SH-SY5Y (cell line): ENCODE measurements at regions not wholly inside any gene's neighbourhood (a gene's known extent, or its start where the extent isn't known, plus 50 kb on each side); places are given as distances from the start of the nearest gene placed in this dataset.

Source experiments
- GATA2 ChIP-seq: IDR thresholded peaks from 2 replicates; pipeline ENCODE4 v1.6.1; 2011; ENCODE audit warnings: mild to moderate bottlenecking, low read depth, low read length
- GATA3 ChIP-seq: IDR thresholded peaks from 2 replicates; pipeline ENCODE4 v1.6.1; 2011; ENCODE audit warnings: low read depth, mild to moderate bottlenecking, low read length, moderate library complexity

DNA sequence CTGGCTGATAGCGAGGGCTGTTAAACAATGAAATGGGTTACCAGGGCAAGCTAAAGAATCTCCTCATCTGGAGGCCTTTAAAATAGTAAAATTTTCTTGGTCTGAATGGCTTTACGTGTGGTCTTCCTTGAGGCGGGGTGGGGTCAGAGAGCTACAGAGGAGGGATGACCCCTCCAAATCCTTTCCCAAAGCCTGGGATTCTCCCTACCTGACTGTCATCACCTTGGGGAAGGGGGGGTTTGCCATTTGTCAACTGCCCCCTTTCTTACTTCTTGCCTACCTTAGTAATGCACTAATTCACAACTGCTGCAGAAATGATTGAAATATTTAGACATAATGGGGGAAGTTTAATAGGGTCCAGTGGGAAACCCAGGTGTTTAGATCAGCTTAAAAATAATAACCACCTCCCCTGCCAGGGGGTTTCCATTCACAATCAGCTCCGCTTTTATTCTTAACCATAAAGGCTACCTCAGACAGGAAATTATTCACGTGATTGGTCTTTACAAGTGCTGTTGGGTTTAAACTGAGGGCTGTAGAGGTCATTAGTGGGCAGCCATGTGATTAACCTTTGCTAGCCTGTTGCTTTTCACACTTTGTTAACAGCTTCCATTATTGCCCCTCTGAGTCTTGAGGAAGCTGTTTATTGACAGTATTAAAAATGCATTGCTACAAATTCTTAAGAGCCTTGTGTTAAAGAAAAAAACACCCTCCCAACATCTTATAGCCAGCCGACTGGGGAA is 276.5 kb upstream of the ATP11B start:
- TF ChIP-seq GATA3: no peak
- TF ChIP-seq GATA2: no peak

DNA sequence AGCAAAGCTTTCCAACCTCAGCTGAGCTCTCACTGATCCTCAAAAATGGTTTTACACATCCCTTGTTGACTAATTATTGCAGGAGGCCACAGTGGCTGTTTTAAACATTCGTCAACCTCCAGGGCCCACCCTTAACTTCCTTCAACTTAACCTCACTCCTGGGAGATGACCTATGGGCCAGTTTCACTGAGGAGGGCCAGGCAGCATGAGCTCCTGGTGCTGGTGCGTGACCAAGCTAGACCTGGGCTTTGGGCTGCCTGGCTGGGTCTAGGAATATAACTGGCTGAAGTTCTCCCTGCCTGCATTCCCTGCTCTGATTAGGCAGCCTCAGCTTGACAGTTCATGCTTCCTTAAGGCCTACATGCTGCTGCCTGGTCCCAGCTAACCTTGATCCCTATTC is 273.7 kb upstream of the ATP11B start:
- TF ChIP-seq GATA3: no peak
- no peak for TF ChIP-seq GATA2

GRCh38 chr3:182521339-182521738 is 272.0 kb upstream of the ATP11B start:
- TF ChIP-seq GATA2: no peak
- no peak for TF ChIP-seq GATA3

GRCh38 chr3:182523836-182524235 is 269.5 kb upstream of the ATP11B start:
- no peak for TF ChIP-seq GATA3
- TF ChIP-seq GATA2: no peak

DNA sequence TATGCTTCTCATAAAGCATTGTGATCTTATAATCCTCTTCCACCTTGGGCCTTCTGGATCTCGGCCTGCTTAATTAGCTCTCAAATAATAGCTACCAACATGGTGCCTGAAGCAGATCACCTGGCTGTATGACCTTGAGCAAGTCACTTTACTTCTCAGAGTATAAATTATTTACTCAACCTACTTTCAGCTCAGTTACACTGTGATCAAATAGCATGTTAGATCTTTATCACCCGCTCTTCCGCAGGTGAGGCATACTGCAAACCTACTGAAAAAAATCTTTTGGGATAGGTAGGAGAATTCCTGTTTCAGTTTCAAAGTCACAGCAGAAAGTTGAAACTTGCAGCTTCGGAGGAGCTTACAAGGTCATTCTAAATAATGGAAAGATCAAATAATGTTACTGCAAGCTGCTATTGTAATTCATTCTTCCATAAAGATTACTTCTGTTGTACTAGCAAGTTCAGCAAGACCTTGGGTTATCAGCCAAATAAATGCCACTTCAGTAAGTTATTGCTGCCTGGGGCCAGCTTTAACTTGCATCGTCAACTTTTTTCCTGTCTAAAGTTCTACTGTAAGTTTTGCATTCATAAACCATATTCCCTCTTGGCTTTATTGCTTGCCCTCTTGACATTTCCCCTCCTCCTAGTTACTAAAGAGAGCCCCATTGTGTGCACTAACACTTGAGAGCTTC is 268.4 kb upstream of the ATP11B start:
- TF ChIP-seq GATA3: no peak
- no peak for TF ChIP-seq GATA2

- TF ChIP-seq GATA3: no peak
- no peak for TF ChIP-seq GATA2
These were observed 267.4 kb upstream of the ATP11B start for GRCh38 chr3:182525766-182526374.

DNA sequence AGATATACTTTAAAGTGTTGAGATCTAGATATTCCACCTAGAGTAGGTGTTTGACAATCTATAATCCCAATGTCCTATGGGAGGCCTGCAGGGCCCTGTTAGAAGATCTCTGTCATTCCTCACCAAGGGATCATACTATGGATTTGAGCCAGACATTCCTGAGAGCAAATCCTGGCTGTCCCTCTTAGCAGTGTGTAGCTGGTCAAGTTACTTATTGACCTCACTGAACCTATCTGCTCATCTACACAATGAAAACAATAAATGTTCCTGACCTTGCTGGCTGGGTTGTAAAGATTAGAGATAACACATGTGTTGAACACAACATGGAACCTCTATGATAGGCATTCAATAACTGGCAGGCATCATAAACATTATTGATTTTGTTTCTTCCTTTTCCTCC is 265.6 kb upstream of the ATP11B start:
- TF ChIP-seq GATA3 (no peak), GATA2 (no peak)

GRCh38 chr3:182530316-182530715 is 263.0 kb upstream of the ATP11B start:
- TF ChIP-seq GATA3: no peak
- no peak for TF ChIP-seq GATA2

GRCh38 chr3:182533394-182533793 is 259.9 kb upstream of the ATP11B start:
- TF ChIP-seq GATA3: no peak
- no peak for TF ChIP-seq GATA2

- TF ChIP-seq GATA3: no peak
- TF ChIP-seq GATA2: no peak
These were observed 248.8 kb upstream of the ATP11B start for GRCh38 chr3:182544542-182544941.

- TF ChIP-seq GATA3 (no peak), GATA2 (no peak)
These were observed 231.0 kb upstream of the ATP11B start for GRCh38 chr3:182562274-182562673.

- TF ChIP-seq GATA2: no peak
- TF ChIP-seq GATA3: no peak
These were observed 227.1 kb upstream of the ATP11B start for GRCh38 chr3:182565916-182566796.

GRCh38 chr3:182567700-182568099 is 225.6 kb upstream of the ATP11B start:
- TF ChIP-seq GATA2 (no peak), GATA3 (no peak)

GRCh38 chr3:182568261-182568660 is 225.0 kb upstream of the ATP11B start:
- TF ChIP-seq GATA2: no peak
